ENCODE measurements at regions not wholly inside any gene's neighbourhood (a gene's known extent, or its start where the extent isn't known, plus 50 kb on each side); places are given as distances from the start of the nearest gene placed in this dataset.

- TF ChIP-seq EP300 (IDR thresholded peaks at IDR 0.05) (no peak), CTCF (IDR thresholded peaks at IDR 0.05) (no peak), POLR2A (IDR thresholded peaks at IDR 0.05) (no peak)
Observed at GRCh38 chr7:40948239-40948638, 754.7 kb downstream of the INHBA start.

Data from suprapubic skin (tissue), 3 donors.